ENCODE measurements at regions not wholly inside any gene's neighbourhood (a gene's known extent, or its start where the extent isn't known, plus 50 kb on each side); places are given as distances from the start of the nearest gene placed in this dataset. TPM values are rescaled to one million over a fixed set of nuclear protein-coding genes. Genes with fewer than 3 reads are reported as not detected.

Small RNAs in the stretch of these regions (microRNA-seq; reads per million reads assigned to microRNA genes)
- gene RN7SL50P (ENCODE audit: insufficient read depth, insufficient read length): not detected

Small RNAs in the stretch of these regions (small RNA-seq; reads per million reads assigned to genes)
- gene RN7SL50P: 0 reads per million in 5 experiments
